ENCODE measurements at regions not wholly inside any gene's neighbourhood (a gene's known extent, or its start where the extent isn't known, plus 50 kb on each side); places are given as distances from the start of the nearest gene placed in this dataset.

GRCh38 chr9:106339882-106340281 is 523.1 kb upstream of the ZNF462 start:
- TF ChIP-seq HDGF (IDR thresholded peaks at IDR 0.05; ENCODE audit: borderline replicate concordance) (no peak), ZNF384 (IDR thresholded peaks at IDR 0.05) (no peak), SP1 (IDR thresholded peaks at IDR 0.05) (no peak)
